Kidney epithelial cell (primary cell): ENCODE measurements at regions not wholly inside any gene's neighbourhood (a gene's known extent, or its start where the extent isn't known, plus 50 kb on each side); places are given as distances from the start of the nearest gene placed in this dataset.
A peak's percentile ranks its signal among the peaks of the same experiment; 100 is the strongest.
"Not testable (repeated sequence)": the region's sequence is repeated elsewhere in the genome, so short reads cannot be mapped to it uniquely, and the experiment has no call there.

Experiments
- DNase-seq: peaks from one replicate; pipeline ENCODE4 v3.0.0-alpha.2; 2010; ENCODE audit warnings: low read depth
- H3K27me3 ChIP-seq: 2 replicates; pipeline ENCODE4 v1.6.0; 2011; ENCODE audit warnings: low read length; ENCODE audit not compliant: control insufficient read depth, insufficient read depth
- H3K36me3 ChIP-seq: 2 replicates; pipeline ENCODE4 v1.5.1; 2011; ENCODE audit warnings: low read length; ENCODE audit not compliant: control insufficient read depth, insufficient read depth
- H3K4me3 ChIP-seq: 2 replicates; pipeline ENCODE4 v1.5.1; 2011; ENCODE audit warnings: low read depth, mild to moderate bottlenecking, control low read depth, low read length
- CTCF ChIP-seq: IDR thresholded peaks from 2 replicates; pipeline ENCODE4 v1.5.1; 2011; ENCODE audit warnings: mild to moderate bottlenecking, moderate library complexity, low read length, control low read depth, inconsistent platforms; ENCODE audit not compliant: insufficient read depth, poor library complexity, severe bottlenecking

- no peak for DNase-seq
- no peaks in the 10 kb centered on the region for H3K27me3 ChIP-seq
- H3K4me3 ChIP-seq = no peak overlapping the region
- no peak for TF ChIP-seq CTCF
- H3K36me3 ChIP-seq = no peaks in the 10 kb centered on the region
Observed at GRCh38 chr2:82998781-82999180, 1460.3 kb downstream of the SUCLG1 start.

DNA sequence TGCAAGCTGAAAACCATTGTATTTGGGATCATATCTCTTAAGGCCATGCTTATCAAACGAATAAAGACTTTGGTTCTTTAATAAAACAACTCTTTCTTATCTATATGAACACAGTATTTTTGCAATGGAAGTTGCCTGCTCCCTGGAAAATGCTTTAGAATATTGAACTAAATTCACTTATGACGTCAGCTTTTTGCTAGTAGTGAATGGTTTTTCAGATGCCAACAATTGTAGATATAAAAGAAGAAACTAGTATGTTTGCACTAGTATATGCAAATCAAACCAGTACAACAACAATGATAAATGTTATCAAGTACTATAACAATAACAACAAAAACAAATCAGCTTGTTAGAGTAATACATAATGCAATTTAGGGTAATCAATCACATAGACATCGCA, 1462.9 kb downstream of the SUCLG1 start:
- DNase-seq = no peak
- Histone ChIP-seq H3K4me3 (no peak overlapping the region), H3K27me3 (no peaks in the 10 kb centered on the region), H3K36me3 (no peaks in the 10 kb centered on the region)
- TF ChIP-seq CTCF = no peak

- no peaks in the 10 kb centered on the region for H3K36me3 ChIP-seq
- TF ChIP-seq CTCF = no peak
- no peak for DNase-seq
- H3K27me3 ChIP-seq = no peaks in the 10 kb centered on the region
- H3K4me3 ChIP-seq = no peak overlapping the region
Observed at GRCh38 chr2:82994151-82994550, 1464.9 kb downstream of the SUCLG1 start.

DNA sequence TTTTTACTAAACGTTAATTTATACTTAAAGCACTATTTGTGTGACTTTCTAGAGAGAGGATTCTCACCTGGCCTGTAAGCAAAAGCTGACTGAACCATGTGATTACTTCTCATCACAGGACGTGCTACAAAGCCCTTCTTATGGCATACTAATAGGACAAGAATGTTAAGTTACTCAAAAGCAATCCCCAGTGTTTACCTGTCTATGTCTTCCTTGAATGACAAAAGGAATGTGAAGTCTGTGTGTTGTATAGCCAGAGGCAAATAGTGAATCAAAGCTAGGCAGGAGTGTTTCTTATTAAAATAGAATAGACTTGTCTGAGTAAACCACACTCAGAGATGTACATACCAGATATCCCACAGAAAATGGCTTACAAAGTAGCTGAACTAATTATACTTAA, 1465.5 kb downstream of the SUCLG1 start:
- no peaks in the 10 kb centered on the region for H3K27me3 ChIP-seq
- DNase-seq = peak; percentile 91
- no peak overlapping the region for H3K4me3 ChIP-seq
- no peaks in the 10 kb centered on the region for H3K36me3 ChIP-seq
- no peak for TF ChIP-seq CTCF

DNA sequence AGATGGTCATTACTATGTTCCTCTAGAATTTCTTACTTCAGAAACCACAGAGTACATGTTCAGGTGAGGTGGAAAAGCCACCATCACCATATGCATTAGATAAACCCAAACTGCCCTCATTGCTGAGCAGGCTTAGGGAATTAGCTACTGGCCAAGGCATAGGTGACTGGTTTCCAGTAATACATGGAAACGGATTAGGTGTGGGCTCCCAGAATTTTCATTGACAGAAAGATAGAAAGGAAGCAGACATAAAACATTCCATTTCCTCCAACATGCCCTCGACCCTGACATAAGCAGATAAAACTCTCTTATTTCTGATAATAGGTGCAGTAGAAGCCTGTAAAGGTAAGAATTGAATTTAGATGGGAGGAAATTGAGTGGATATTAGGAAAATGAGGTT, 1466.1 kb downstream of the SUCLG1 start:
- Histone ChIP-seq H3K36me3 (no peaks in the 10 kb centered on the region), H3K4me3 (no peak overlapping the region), H3K27me3 (no peaks in the 10 kb centered on the region)
- no peak for DNase-seq
- no peak for TF ChIP-seq CTCF

- not testable (repeated sequence) for H3K4me3 ChIP-seq, H3K36me3 ChIP-seq, DNase-seq, H3K27me3 ChIP-seq
Observed at GRCh38 chr2:82987706-82988105, 1471.4 kb downstream of the SUCLG1 start.
